Erythroblast (primary cell): ENCODE measurements at regions not wholly inside any gene's neighbourhood (a gene's known extent, or its start where the extent isn't known, plus 50 kb on each side); places are given as distances from the start of the nearest gene placed in this dataset.

Experiments
- DNase-seq, 2 experiments: peaks; one replicate each; lab custom pipeline; 2025; lab: John Stamatoyannopoulos, UW
- GATA1 ChIP-seq: IDR thresholded peaks from 2 replicates; pipeline ENCODE4 v1.6.1; 2011; ENCODE audit warnings: low read depth, mild to moderate bottlenecking, control low read depth, low read length, moderate library complexity
- POLR2A ChIP-seq: IDR thresholded peaks from 2 replicates; pipeline ENCODE4 v1.6.1; 2011; ENCODE audit warnings: mild to moderate bottlenecking, low read length

- TF ChIP-seq GATA1 (no peak), POLR2A (no peak)
- DNase-seq, result no peak
Measured at GRCh38 chr7:42344198-42344755, 107.3 kb upstream of the GLI3 start.

- DNase-seq, result no peak
- no peak for TF ChIP-seq GATA1
- no peak for TF ChIP-seq POLR2A
Measured at GRCh38 chr7:42342381-42342780, 105.4 kb upstream of the GLI3 start.

- no peak for DNase-seq
- no peak for TF ChIP-seq GATA1
- TF ChIP-seq POLR2A, result no peak
Measured at GRCh38 chr7:42340436-42340835, 103.4 kb upstream of the GLI3 start.

DNA sequence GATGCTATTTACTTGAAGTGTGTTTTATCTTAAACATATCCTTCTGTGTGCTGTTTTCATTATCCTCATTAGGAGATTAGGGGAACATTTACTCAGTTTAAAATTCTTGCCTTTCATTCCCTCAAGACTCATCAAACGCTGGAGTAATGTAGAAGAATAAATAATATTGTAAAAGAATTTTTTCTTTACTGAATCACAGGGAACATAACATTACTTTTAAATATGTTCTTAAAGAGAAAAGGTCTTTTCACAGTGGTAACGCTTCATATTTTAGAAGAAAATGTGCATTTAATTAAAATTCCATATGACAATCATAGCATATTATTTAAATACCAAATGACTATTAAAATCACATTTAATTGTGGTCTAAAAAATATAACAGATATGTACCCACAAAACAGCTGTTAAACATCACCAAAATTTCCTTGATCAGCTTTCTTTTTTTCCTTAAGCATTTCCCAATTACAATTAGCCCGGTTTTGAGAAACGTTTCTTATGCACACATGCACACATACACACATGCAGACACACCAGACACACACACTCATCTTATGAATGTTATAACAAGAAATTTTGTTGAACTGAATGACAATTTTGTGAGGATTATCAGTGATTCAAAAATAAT, 102.0 kb upstream of the GLI3 start:
- no peak for DNase-seq
- no peak for TF ChIP-seq GATA1
- no peak for TF ChIP-seq POLR2A

GRCh38 chr7:42338231-42338915, 101.4 kb upstream of the GLI3 start:
- TF ChIP-seq GATA1 (no peak), POLR2A (no peak)
- no peak for DNase-seq

DNA sequence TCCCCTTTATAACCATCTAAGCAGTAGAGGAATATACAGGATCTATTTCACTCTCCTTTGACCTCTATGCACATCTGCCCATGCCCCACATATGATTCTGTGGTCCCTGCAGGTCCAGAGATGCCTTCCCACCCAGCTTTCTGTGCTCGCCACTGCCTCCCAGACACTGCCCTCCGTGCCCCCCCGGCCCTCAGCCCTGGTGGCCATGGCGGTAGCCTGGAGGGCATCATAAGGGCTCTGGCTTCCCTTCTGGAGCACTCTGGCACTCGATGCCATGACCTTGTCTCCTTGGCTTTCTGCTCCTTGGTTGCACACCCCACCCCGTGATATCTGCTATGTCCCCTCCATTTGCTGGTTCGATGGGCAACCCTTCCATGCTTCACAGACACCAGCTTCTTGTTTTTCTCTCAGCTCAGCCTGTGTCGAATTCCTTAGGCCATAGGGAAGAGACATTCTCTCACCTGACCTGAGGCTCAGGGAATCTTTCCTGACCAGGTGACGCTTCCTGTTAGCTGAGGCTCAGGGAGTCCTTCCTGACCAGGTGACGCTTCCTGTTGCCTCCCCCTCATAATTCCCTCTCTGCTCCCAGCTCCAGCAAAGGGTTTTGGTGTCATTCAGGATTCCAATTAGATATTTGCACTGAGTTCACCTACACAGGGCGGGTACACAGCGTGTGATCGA, 100.4 kb upstream of the GLI3 start:
- no peak for DNase-seq
- TF ChIP-seq GATA1, result no peak

DNA sequence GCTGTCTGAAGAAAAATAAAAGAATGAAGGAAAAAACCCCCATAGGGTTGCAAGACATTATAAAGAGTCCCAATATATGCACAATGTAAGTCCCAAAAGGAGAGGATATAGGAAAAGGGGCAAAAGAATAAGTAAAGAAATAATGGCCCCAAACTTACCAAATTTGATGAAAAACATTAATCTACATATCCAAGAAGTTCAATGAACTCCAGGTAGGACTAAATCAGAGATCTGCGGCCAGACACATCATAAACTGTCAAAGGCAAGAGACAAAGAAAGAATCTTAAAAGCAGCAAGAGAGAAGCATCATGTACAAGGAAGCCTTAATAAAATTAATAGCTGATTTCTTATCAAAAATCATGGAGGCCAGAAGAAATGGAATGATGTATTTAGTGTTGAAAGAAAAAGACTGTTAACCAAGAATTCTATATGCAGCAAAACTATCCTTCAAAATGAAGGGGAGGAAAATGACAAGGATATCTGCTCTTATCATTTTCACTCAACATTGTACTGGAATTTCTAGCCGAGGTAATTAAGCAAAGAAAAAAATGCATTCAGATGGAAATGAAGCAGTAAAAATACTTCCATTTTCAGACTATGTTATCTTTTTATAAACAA, 95.7 kb upstream of the GLI3 start:
- no peak for DNase-seq
- TF ChIP-seq POLR2A, result no peak

DNA sequence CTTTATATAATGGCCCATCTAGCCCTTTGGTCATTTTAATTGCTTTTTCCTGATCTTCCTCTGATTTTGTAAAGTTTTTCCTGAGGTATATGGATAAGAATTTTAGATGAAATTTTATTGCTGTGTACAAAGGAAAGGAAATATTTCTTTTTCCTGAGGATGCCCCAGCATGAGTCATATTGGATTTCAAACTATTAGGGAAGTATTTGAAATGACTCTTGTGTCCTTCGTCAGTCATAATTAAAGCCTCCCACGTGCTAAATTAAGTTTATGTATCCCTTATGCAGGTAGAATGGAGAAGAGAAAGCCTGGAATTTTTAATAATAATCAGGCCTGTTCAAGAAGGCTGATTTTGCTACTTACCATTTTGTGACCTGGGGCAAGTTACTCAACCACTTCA, 82.6 kb upstream of the GLI3 start:
- no peak for DNase-seq
- TF ChIP-seq POLR2A, result no peak

GRCh38 chr7:42315631-42316030, 78.6 kb upstream of the GLI3 start:
- DNase-seq, result no peak
- no peak for TF ChIP-seq GATA1
- TF ChIP-seq POLR2A, result no peak

DNA sequence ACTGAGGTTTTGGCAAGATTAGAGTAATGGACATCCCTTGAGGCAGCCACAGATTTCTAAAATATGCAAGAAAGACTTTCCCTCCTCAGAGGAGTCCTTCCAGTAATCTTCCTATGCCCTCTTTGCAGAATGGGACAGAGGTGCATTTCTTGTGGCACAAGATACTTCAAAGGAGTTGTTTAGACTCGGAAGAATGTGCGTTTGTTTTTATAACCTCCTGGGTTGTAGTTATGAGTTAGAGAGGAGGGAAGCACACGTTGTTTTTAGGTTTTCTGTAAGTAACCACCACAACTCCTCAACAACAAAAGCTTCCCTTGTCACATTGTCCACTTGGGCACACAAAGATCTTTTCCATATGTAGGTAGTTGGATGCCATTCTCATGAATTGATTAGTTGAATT, 78.1 kb upstream of the GLI3 start:
- no peak for DNase-seq

GRCh38 chr7:42314696-42315095, 77.7 kb upstream of the GLI3 start:
- no peak for TF ChIP-seq POLR2A
- no peak for DNase-seq

More for the DNA sequence above, 78.1 kb upstream of the GLI3 start:
- no peak for TF ChIP-seq GATA1
- TF ChIP-seq POLR2A, result no peak

DNA sequence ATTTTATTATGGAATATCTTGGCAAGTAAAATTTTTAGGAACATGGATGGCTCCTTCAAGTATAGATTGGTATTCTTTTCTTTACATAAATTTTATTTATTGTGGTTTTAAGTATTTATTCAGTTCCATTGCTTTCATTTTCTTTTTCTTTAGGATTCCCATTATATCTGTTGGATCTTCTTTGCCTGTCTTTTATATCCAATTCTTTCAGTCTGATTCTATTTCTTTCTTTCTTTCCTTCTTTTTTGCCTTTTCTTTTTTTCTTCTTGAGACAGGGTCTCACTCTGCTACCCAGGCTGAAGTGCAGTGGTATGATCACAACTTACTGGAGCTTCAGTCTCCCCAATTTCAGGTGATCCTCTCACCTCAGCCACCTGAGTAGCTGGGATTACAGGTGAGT, 74.2 kb upstream of the GLI3 start:
- TF ChIP-seq POLR2A (no peak), GATA1 (no peak)
- no peak for DNase-seq

- no peak for DNase-seq
- no peak for TF ChIP-seq GATA1
Measured at GRCh38 chr7:42292991-42293521, 56.0 kb upstream of the GLI3 start.

- no peak for DNase-seq
- TF ChIP-seq POLR2A (no peak), GATA1 (no peak)
Measured at GRCh38 chr7:42289473-42289872, 52.5 kb upstream of the GLI3 start.
